Gastrocnemius medialis (tissue), 4 donors: ENCODE measurements at regions not wholly inside any gene's neighbourhood (a gene's known extent, or its start where the extent isn't known, plus 50 kb on each side); places are given as distances from the start of the nearest gene placed in this dataset.

Experiments
- ATAC-seq, 2 donors: fragments of 150-250 bp; one replicate each; pipeline ENCODE4 v1.9.1; 2016
- DNase-seq, 2 donors: peaks; one replicate each; pipeline ENCODE4 v3.0.0-alpha.2; 2019
- H3K27ac ChIP-seq, 4 donors: fragments of 200-600 bp; sonication (generic); 1 replicate in 1 of 4; 2 replicates in 3 of 4; pipeline ENCODE4 v1.5.1; 2016 to 2018; ENCODE audit warnings: mild to moderate bottlenecking in 2 of 4, moderate library complexity in 1 of 4
- H3K27me3 ChIP-seq, 3 donors: fragments of 200-600 bp; sonication (generic) in 2 of 3; 1 replicate in 1 of 3; 2 replicates in 2 of 3; pipeline versions ENCODE4 v1.5.1 to v1.6.0; 2016 to 2019; ENCODE audit warnings: mild to moderate bottlenecking in 1 of 3, moderate library complexity in 1 of 3
- H3K36me3 ChIP-seq, 2 donors: fragments of 200-600 bp; sonication (generic) in 1 of 2; one replicate each; pipeline ENCODE4 v1.5.1; 2017 to 2018
- H3K4me1 ChIP-seq, 2 donors: fragments of 200-600 bp; sonication (generic) in 1 of 2; one replicate each; pipeline ENCODE4 v1.5.1; 2016 to 2017; ENCODE audit warnings: mild to moderate bottlenecking in 2 of 2
- H3K4me3 ChIP-seq, 4 donors: fragments of 200-600 bp; sonication (generic) in 3 of 4; 1 replicate in 1 of 4; 2 replicates in 3 of 4; pipeline ENCODE4 v1.5.1; 2016 to 2019; ENCODE audit warnings: mild to moderate bottlenecking in 2 of 4
- H3K9me3 ChIP-seq, 3 donors: fragments of 200-600 bp; sonication (generic) in 2 of 3; 1 replicate in 1 of 3; 2 replicates in 2 of 3; pipeline ENCODE4 v1.5.1; 2016 to 2019
- POLR2A ChIP-seq, 2 donors: fragments of 450-650 bp; IDR thresholded peaks; one replicate each; pipeline ENCODE4 v1.6.1; 2017; ENCODE audit warnings: antibody characterized with exemption in 2 of 2, mild to moderate bottlenecking in 2 of 2, moderate library complexity in 2 of 2
- in situ Hi-C, 4 donors: fragments of 200-750 bp; cut with MboI; loops; one replicate each; pipeline versions ENCODE4 v1.15.0 to v1.8.0; 2017; ENCODE audit warnings: low sequenced_read_pairs in 4 of 4
- intact Hi-C: fragments of 100-400 bp; cut with DNase I; formaldehyde crosslinking; loops from one replicate; pipeline ENCODE4 v1.15.1; 2023; ENCODE audit warnings: low total_unique reads
- TF ChIP-seq, protein P1 (sequence below), 5 experiments: fragments of 450-650 bp in 3 of 5; fragments of 200-600 bp in 2 of 5; sonication (generic) in 2 of 5; IDR thresholded peaks in 4 of 5; conservative IDR thresholded peaks in 1 of 5; 1 replicate in 4 of 5; 2 replicates in 1 of 5; pipeline ENCODE4 v1.5.1; 2016 to 2019; ENCODE audit warnings: antibody characterized with exemption in 5 of 5, mild to moderate bottlenecking in 3 of 5, moderate library complexity in 3 of 5

DNA sequence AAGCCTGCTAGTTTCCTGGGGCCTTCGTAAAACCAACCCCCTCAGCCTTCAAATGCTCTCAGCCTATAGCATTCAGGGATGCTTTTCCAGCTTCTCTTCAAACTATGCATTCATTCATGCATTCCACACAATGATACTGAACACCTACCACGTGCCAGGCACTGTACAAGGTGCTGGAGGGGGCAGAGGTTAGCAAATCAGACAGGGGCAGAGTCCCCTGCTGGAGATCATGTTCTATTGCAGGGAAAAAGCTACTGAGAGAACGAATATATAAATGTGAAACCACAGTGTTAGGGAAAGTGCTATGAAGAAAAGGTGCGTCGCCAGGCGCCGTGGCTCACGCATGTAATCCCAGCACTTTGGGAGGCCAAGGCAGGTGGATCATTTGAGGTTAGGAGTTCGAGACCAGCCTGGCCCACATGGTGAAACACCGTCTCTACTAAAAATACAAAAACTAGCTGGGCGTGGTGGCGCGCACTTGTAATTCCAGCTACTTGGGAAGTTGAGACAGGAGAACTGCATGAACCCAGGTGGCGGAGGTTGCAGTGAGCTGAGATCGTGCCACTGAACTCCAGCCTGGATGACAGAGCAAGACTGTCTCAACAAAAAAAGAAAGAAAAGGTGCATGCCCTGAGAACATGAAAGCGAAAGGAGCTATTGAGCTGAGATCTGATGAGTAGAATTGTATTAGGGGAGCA lies 64.6 kb upstream of the CALN1 start:
- Histone ChIP-seq H3K4me1 (no peaks in the 10 kb centered on the region), H3K9me3 (no peaks in the 10 kb centered on the region), H3K36me3 (no peaks in the 10 kb centered on the region), H3K27me3 (no peaks in the 10 kb centered on the region), H3K4me3 (no peak overlapping the region), H3K27ac (no peak overlapping the region)
- TF ChIP-seq, protein P1, sequence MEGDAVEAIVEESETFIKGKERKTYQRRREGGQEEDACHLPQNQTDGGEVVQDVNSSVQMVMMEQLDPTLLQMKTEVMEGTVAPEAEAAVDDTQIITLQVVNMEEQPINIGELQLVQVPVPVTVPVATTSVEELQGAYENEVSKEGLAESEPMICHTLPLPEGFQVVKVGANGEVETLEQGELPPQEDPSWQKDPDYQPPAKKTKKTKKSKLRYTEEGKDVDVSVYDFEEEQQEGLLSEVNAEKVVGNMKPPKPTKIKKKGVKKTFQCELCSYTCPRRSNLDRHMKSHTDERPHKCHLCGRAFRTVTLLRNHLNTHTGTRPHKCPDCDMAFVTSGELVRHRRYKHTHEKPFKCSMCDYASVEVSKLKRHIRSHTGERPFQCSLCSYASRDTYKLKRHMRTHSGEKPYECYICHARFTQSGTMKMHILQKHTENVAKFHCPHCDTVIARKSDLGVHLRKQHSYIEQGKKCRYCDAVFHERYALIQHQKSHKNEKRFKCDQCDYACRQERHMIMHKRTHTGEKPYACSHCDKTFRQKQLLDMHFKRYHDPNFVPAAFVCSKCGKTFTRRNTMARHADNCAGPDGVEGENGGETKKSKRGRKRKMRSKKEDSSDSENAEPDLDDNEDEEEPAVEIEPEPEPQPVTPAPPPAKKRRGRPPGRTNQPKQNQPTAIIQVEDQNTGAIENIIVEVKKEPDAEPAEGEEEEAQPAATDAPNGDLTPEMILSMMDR (IDR thresholded peaks at IDR 0.05 in 4 of 5, conservative IDR thresholded peaks at IDR 0.05 in 1 of 5), result no peak
- ATAC-seq (no peak), DNase-seq (no peak)
- intact Hi-C loops (no loop called here), in situ Hi-C loops (no loop called here)

DNA sequence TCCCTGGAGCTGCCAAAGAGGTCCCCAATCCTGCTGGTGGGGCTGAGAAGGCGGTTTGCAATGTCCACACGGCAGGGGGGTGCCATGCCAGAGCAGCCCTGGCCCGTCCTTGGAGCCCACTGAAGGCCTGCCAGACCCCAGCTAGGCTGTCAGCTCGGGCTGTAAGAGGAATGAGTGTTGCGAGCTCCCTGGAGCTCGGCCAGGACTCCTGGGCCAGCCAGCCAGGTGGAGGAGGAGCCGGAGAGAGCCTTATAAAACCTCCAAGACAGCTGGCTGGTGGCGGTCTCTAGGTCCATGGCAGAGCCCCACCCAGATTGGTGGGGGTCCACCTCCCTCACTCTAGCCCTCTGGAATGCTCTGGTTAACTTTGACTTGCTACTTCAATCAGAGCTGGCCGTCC lies 55.1 kb upstream of the CALN1 start:
- TF ChIP-seq POLR2A (IDR thresholded peaks at IDR 0.05), result no peak
- TF ChIP-seq, protein P1 (IDR thresholded peaks at IDR 0.05 in 4 of 5, conservative IDR thresholded peaks at IDR 0.05 in 1 of 5), result no peak
- in situ Hi-C loops, result no loop called here
- no peaks in the 10 kb centered on the region for H3K4me1 ChIP-seq
- H3K36me3 ChIP-seq, result no peaks in the 10 kb centered on the region
- H3K27ac ChIP-seq, result no peak overlapping the region
- no peaks in the 10 kb centered on the region for H3K27me3 ChIP-seq
- ATAC-seq, result no peak
- H3K4me3 ChIP-seq, result no peak overlapping the region
- no peaks in the 10 kb centered on the region for H3K9me3 ChIP-seq
- no peak for DNase-seq
- intact Hi-C loops, result no loop called here

DNA sequence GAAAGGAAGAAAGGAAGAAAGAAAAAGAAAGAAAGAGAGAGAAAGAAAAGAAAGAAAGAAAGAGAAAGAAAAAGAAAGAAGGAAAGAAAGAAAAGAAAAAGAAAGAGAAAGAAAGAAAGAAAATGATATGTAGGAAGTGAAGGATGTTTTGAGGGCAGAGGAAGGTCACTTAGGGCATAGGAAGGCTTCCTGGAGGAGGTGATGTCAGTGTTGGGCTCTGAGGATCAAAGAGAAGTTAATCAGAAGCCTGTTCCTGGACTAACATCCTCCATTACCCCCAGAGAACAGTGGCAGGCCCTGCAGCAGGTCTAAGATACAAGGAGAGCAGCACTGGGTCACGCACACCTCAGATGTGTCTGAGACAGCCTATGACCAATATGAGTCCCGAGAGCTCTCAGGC lies 54.7 kb upstream of the CALN1 start:
- H3K27me3 ChIP-seq, result no peaks in the 10 kb centered on the region
- no peaks in the 10 kb centered on the region for H3K4me1 ChIP-seq
- TF ChIP-seq POLR2A (IDR thresholded peaks at IDR 0.05), result no peak
- TF ChIP-seq, protein P1 (IDR thresholded peaks at IDR 0.05 in 4 of 5, conservative IDR thresholded peaks at IDR 0.05 in 1 of 5), result no peak
- DNase-seq, result no peak
- H3K36me3 ChIP-seq, result no peaks in the 10 kb centered on the region
- H3K4me3 ChIP-seq, result no peak overlapping the region
- intact Hi-C loops, result no loop called here
- no peaks in the 10 kb centered on the region for H3K9me3 ChIP-seq
- no peak overlapping the region for H3K27ac ChIP-seq
- ATAC-seq, result no peak
- in situ Hi-C loops, result no loop called here

DNA sequence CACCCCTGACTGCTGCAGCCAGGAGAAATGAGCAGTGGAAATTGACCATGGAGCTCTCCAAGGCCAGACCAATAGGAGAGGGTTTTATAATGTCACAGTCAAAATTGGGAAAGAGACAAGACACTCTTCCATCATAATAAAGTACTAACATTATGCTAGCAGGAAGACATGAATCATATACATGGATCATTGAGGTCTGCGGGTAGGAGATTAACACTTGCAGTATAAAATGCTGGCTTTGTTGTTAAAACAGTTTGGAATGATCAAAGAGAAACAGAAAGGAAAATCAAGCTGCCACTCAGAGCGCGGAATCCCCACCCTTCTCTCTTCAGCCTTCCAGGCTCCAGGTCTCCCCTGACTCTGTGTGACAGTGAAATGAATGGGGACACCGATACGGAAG lies 53.4 kb upstream of the CALN1 start:
- Histone ChIP-seq H3K4me1 (no peaks in the 10 kb centered on the region), H3K36me3 (no peaks in the 10 kb centered on the region), H3K4me3 (no peak overlapping the region), H3K27me3 (no peaks in the 10 kb centered on the region), H3K27ac (no peak overlapping the region), H3K9me3 (no peaks in the 10 kb centered on the region)
- intact Hi-C loops, result no loop called here
- in situ Hi-C loops, result no loop called here
- TF ChIP-seq, protein P1 (IDR thresholded peaks at IDR 0.05 in 4 of 5, conservative IDR thresholded peaks at IDR 0.05 in 1 of 5), result no peak
- no peak for TF ChIP-seq POLR2A (IDR thresholded peaks at IDR 0.05)
- DNase-seq (no peak), ATAC-seq (no peak)

DNA sequence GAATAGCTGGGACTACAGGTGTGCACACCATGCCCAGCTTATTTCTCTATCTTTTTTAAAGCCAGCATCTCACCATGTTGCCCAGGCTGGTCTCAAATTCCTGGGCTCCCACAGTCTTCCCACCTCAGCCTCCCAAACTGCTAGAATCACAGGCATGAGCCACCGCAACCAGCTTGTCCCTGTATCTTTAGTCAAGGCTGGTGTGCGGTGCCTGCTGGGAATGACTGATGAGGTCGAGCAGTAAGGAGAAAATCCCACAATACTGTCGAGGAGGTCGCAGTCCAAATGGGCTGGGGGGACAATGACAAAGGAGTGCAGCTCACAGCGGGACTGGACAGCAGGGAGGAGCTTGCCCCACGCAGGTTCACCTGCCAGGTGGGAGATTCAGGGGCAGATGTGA lies 50.2 kb upstream of the CALN1 start:
- Histone ChIP-seq H3K4me1 (no peaks in the 10 kb centered on the region), H3K36me3 (no peaks in the 10 kb centered on the region), H3K9me3 (no peaks in the 10 kb centered on the region), H3K4me3 (no peak overlapping the region), H3K27me3 (no peaks in the 10 kb centered on the region), H3K27ac (no peak overlapping the region)
- in situ Hi-C loops (no loop called here), intact Hi-C loops (no loop called here)
- DNase-seq, result no peak
- no peak for TF ChIP-seq POLR2A (IDR thresholded peaks at IDR 0.05)
- TF ChIP-seq, protein P1 (IDR thresholded peaks at IDR 0.05 in 4 of 5, conservative IDR thresholded peaks at IDR 0.05 in 1 of 5), result no peak
- no peak for ATAC-seq
